Stimulated activated CD8-positive, alpha-beta memory T cell treated with anti-CD3 and anti-CD28 coated beads, Interleukin-7, amount 100 ng/mL, for 48 hours (primary cell): ENCODE measurements at regions not wholly inside any gene's neighbourhood (a gene's known extent, or its start where the extent isn't known, plus 50 kb on each side); places are given as distances from the start of the nearest gene placed in this dataset.
"Not testable (repeated sequence)": the region's sequence is repeated elsewhere in the genome, so short reads cannot be mapped to it uniquely, and the experiment has no call there.

Experiments used
- DNase-seq, 2 donors: peaks; one replicate each; pipeline ENCODE4 v3.0.0-alpha.2; 2020; ENCODE audit warnings: low read depth in 1 of 2; ENCODE audit errors: extremely low read depth in 1 of 2

- DNase-seq = no peak
These were observed 171.0 kb upstream of the PZP start for GRCh38 chr12:9379023-9379742.

DNA sequence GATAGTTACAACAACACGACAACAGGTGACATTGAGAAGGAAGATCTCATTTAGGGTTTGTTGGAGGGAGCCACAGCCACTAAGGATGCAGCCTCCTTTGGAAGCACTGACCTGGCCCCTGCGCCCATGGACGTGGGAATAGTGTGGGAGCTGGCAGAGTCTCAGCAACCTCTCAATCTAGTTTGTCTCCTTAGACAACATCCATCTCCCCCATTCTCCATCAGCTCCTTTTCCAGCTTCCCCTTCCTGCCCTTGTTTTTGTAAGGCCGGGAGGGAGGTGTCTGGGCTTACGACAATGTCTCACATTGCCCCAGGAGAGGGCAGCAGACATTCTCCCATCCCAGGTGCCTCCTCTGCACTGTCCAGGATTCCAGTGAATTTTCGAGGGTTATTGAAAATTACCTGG, 170.2 kb upstream of the PZP start:
- no peak for DNase-seq

- DNase-seq = no peak
These were observed 164.0 kb upstream of the PZP start for GRCh38 chr12:9372202-9372601.

- no peak for DNase-seq
These were observed 159.6 kb upstream of the PZP start for GRCh38 chr12:9367828-9368227.

- no peak for DNase-seq
These were observed 159.0 kb upstream of the PZP start for GRCh38 chr12:9367201-9367600.

- no peak for DNase-seq
These were observed 157.1 kb upstream of the PZP start for GRCh38 chr12:9365296-9365695.

GRCh38 chr12:9364224-9365176, 156.3 kb upstream of the PZP start:
- DNase-seq = peak; percentile 16 to 65

DNA sequence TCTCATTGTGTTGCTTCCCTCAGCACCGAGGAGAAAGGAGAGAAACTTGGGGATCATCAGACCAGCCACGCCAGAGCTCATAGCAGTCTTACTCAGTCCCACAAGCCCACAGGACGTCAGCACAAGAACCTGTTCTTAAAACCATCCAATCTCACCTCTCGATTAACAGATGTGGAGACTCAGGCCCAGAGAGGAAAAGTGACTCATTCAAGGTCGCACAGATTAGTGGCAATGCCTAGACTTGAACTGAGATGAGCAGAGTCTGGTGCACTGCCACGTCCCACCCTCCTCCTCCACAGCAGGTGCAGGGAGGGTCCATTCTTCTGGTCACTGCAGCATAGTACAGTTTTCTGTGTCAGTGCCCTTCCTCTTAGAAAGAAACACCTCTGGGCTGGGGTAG, 154.9 kb upstream of the PZP start:
- DNase-seq = peak in 1 of 2 donors; percentile 32

DNA sequence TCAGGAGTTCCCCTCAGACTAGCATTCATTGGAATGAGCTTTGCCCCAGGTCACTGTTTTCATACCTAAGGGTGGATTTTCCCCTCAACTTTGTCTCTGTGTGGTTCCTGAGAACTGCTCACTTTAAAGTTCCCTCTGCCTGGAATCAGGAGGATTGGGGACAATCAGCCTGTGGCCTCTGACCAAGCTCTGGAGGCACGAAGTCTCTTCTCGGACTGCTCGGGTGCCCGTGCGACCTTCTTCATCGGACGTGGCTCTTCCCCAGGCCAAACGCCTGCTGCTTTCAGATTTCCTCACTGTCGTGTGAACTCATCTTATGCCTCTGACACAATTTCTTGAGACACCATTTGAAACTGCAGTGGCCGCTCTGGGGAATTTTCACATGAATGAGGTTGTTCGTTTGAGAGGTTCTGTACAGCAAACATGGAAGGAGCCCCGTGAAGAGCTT, 153.7 kb upstream of the PZP start:
- DNase-seq = no peak

DNA sequence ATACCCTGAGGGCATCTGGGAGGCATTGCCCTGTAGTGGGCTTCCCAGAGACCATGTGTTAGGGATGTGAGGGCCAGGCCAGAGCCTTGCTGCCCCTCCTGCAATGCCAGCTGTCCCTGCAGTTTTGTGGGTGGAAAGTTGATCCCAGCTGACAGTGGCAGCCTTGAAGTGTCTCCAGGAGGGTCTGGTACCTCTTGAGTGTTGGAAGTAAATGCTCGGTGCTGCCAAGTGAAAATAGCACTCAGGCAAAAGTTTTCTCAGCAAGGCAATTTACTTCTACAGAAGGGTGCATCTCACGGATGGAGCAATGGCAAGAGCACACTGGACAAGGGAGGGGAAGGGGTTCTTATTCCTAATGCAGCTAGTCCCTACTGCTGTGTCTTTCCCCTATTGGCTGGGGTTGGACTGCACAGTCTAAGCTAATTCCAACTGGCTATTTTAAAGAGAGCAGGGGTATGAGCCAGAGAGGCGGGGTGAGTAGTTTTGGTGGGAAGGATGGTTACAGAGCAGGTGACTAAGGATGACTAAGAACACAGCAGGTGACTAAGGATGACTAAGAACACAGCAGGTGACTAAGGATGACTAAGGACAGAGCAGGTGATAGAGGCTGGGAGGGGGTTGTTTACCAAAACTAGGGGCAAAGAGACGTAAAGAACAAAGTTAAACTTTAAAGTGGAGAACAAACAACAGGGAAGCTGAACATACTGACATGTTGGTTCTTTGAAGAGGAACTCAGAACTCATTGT, 146.0 kb upstream of the PZP start:
- DNase-seq = not testable (repeated sequence)

DNA sequence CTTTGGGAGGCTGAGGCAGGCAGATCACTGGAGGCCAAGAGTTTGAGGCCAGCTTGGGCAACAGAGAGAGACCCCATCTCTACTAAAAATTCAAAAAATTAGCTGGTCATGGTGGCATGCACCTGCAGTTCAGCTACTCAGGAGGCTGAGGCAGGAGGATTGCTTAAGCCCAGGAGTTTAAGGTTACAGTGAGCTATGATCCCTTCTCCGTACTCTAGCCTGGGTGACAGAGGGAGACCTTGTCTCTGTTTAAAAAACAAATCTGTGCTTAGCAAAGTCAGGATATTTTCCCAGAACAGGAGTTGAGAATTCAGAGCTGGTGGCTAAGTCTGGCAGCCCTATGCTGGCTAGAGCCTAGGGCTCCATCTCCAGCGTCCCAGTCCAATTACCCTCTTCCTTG, 142.9 kb upstream of the PZP start:
- DNase-seq = no peak

GRCh38 chr12:9349888-9350885, 142.0 kb upstream of the PZP start:
- DNase-seq = no peak

DNA sequence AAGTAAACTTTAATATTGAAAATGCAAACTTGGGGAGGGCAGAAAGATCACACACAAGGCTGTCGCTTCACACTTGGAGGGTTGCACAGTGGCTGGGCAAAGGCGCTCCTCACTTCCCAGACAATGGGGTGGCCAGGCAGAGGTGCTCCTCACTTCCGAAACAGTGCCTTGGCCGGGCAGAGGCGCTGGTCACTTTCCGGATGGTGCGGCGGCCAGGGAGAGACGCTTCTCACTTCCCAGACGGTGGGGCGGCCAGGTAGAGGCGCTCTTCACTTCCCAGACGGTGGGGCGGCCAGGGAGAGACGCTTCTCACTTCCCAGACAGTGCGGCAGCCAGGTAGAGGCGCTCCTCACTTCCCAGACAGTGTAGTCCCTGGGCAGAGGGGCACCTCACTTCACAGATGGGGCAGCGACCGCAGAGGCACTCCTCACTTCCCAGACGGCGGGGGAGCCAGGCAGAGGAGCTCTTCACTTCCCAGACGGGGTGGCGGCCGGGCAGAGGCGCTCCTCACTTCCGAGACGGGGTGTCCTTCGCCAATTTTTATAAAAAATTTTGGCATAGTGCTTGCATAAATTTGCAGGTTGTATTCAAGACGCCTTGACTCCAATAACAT, 140.8 kb upstream of the PZP start:
- DNase-seq = no peak

DNA sequence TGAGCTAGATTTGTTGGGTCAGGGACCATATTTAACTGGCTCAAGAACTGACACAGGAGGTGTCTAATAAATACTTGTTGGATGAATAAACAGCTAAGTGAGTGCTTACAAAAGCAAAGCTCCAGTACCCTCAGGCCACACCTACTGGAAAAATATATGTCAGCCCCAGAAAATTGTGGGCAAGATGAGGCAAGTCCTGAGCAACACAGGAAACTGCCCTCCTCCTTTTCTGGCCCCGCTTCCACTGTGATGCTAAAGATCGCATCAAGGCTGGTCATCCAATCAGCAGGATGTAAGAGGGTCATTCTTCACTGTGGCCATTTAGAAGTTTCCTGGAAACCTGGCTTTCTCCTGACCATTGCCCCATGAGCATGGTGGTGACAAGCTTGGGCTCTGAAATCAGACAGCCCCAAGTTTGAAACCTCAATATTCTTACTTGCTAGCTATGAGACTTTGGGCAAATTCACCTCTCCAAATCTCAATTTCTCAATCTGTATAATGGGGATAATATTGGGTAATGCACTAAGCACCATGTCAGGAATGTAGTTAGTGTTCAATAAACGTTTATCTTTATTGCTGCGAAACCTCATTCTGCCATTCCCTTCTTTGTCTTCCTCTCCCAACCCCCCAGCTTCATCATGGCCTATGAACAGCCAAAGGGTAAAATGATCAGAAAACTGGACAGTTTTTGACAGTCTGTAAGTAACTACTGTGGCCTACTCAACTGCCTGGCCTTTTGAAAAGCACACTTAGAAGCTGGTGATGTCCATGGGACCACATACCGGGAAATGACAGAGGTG, 139.3 kb upstream of the PZP start:
- no peak for DNase-seq

GRCh38 chr12:9346866-9347327, 138.7 kb upstream of the PZP start:
- no peak for DNase-seq

DNA sequence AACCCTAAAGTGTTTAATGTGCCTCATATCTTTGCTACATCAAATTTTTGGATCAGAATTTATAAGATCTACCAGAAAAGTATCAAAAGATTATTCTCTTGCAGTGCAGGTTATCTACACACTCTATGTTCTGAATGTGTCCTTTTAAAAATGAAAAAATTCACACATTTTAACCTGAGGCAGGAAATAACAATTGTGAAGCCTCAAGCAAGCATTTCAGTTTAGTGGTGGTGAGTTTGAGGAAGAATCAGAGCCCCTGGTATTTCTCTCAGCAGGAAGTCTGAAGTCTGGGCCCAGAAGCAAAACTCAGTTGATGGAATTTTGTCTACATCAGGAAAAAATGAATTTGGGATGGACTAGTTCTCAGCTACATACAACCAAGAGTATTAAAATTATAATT, 137.0 kb upstream of the PZP start:
- DNase-seq = no peak

- no peak for DNase-seq
These were observed 136.3 kb upstream of the PZP start for GRCh38 chr12:9344541-9344940.

- no peak for DNase-seq
These were observed 135.5 kb upstream of the PZP start for GRCh38 chr12:9343731-9344130.
